OCI-LY7 (cell line): ENCODE measurements at regions not wholly inside any gene's neighbourhood (a gene's known extent, or its start where the extent isn't known, plus 50 kb on each side); places are given as distances from the start of the nearest gene placed in this dataset.

Experiments
- CTCF ChIP-seq: fragments of 200-600 bp; sonication (generic); conservative IDR thresholded peaks from 2 replicates; pipeline ENCODE4 v1.5.1; 2014; ENCODE audit warnings: mild to moderate bottlenecking, antibody characterized with exemption, low read length, moderate library complexity, mixed read lengths
- EZH2phosphoT487 ChIP-seq: fragments of 200-600 bp; sonication (generic); IDR thresholded peaks from 2 replicates; pipeline ENCODE4 v1.6.1; 2018; ENCODE audit warnings: low read depth, borderline replicate concordance, mild to moderate bottlenecking, mixed run types, antibody characterized with exemption, low read length, moderate library complexity, mixed read lengths

- no peak for TF ChIP-seq CTCF
- no peak for TF ChIP-seq EZH2phosphoT487
Measured at GRCh38 chr1:90502696-90503095, 214.4 kb downstream of the BARHL2 start.
